ENCODE measurements at regions not wholly inside any gene's neighbourhood (a gene's known extent, or its start where the extent isn't known, plus 50 kb on each side); places are given as distances from the start of the nearest gene placed in this dataset.
"Not testable (repeated sequence)": the region's sequence is repeated elsewhere in the genome, so short reads cannot be mapped to it uniquely, and the experiment has no call there.

DNA sequence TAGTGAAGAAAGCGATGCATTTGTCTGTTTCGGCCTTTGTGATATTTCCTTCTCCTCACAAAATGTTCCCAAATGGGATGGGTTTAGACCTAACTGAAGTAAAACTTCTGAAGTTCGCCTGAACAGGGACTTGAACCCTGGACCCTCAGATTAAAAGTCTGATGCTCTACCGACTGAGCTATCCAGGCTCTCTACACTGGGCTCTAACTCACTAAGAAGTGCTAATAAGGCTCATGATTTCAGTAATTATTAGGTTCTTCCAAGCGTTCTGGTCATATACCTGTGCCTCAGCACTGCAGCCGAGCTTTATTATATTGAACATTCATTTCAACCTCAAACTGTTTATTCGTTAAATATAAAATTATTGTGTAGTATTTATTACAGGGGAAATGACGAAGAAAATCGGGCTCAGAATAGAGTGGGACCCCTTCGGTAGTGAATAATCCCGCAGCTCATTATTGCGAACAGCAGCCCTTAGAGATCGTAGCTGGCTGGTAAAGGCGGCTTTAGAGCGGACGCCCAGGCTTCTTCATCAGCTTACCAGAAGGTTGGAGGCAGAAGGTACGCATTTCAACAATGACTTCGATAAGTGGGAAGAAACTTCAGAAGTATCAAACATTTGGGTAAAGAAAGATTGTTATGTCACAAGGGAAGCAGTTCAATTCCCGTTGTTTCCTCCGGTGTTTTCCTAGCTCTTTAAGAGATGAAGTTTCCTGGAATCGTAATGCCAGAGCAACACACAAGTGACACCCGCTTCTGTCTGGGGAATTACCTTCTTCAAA lies 119.0 kb upstream of the ZNF184 start:
- Histone ChIP-seq H2AFZ (ENCODE audit: low read depth, low read length) (no peak overlapping the region), H3K9me3 (ENCODE audit: insufficient read depth, low read depth, low read length) (no peaks in the 10 kb centered on the region), H3K27me3 (ENCODE audit: insufficient read depth, low read length) (peaks cover 8% of the 10 kb centered on the region), H4K20me1 (ENCODE audit: insufficient read depth, low read length) (no peaks in the 10 kb centered on the region), H3K27ac (ENCODE audit: low read depth, low read length) (no peak overlapping the region), H3K4me3 (ENCODE audit: insufficient read depth, low read depth, low read length) (peak overlapping the region; percentile 56), H3K79me2 (ENCODE audit: insufficient read depth, low read length) (no peaks in the 10 kb centered on the region), H3K4me2 (ENCODE audit: low read length) (peak overlapping the region; percentile 82), H3K4me1 (ENCODE audit: insufficient read depth, low read length) (peaks cover 5% of the 10 kb centered on the region), H3K36me3 (ENCODE audit: insufficient read depth, low read length) (no peaks in the 10 kb centered on the region), H3K9ac (ENCODE audit: low read length) (peak overlapping the region; percentile 3)
- DNase-seq (ENCODE audit: low read depth): peak; percentile 29
- no peak for FAIRE-seq
- TF ChIP-seq, protein P1, sequence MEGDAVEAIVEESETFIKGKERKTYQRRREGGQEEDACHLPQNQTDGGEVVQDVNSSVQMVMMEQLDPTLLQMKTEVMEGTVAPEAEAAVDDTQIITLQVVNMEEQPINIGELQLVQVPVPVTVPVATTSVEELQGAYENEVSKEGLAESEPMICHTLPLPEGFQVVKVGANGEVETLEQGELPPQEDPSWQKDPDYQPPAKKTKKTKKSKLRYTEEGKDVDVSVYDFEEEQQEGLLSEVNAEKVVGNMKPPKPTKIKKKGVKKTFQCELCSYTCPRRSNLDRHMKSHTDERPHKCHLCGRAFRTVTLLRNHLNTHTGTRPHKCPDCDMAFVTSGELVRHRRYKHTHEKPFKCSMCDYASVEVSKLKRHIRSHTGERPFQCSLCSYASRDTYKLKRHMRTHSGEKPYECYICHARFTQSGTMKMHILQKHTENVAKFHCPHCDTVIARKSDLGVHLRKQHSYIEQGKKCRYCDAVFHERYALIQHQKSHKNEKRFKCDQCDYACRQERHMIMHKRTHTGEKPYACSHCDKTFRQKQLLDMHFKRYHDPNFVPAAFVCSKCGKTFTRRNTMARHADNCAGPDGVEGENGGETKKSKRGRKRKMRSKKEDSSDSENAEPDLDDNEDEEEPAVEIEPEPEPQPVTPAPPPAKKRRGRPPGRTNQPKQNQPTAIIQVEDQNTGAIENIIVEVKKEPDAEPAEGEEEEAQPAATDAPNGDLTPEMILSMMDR (IDR thresholded peaks at IDR 0.05; ENCODE audit: insufficient read depth, low read depth, low read length): no peak
- TF ChIP-seq EZH2 (IDR thresholded peaks at IDR 0.05; ENCODE audit: insufficient read depth, low read length): no peak
- Mint-ChIP-seq H3K4me1 (ENCODE audit: low read depth, unreplicated experiment) (no peaks in the 10 kb centered on the region), H3K36me3 (ENCODE audit: low read depth, unreplicated experiment) (no peaks in the 10 kb centered on the region), H3K9me3 (ENCODE audit: unreplicated experiment) (no peaks in the 10 kb centered on the region), H3K27ac (ENCODE audit: unreplicated experiment) (no peak overlapping the region), H3K27me3 (ENCODE audit: low read depth, unreplicated experiment) (peaks cover 16% of the 10 kb centered on the region), H3K4me3 (ENCODE audit: unreplicated experiment) (no peak overlapping the region)

DNA sequence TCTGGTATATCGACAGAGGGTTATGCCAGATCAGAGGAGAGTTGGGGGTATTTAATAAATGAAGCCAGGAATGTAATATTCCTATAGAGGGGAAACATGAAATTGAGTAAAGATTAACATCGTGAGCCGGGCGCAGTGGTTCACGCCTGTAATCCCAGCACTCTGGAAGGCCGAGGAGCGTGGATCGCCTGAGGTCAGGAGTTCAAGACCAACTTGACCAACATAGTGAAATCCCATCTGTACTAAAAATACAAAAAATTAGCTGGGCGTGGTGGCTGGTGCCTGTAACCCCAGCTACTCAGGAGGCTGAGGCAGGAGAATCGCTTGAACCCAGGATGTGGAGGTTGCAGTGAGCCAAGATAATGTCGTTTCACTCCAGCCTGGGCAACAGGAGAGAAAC lies 112.4 kb upstream of the ZNF184 start:
- FAIRE-seq; H3K9ac ChIP-seq (ENCODE audit: low read length); DNase-seq (ENCODE audit: low read depth); H3K36me3 ChIP-seq (ENCODE audit: insufficient read depth, low read length); H3K9me3 ChIP-seq (ENCODE audit: insufficient read depth, low read depth, low read length); H3K79me2 ChIP-seq (ENCODE audit: insufficient read depth, low read length); H4K20me1 ChIP-seq (ENCODE audit: insufficient read depth, low read length); H3K27ac ChIP-seq (ENCODE audit: low read depth, low read length); H3K27ac Mint-ChIP-seq (ENCODE audit: unreplicated experiment); H3K4me3 ChIP-seq (ENCODE audit: insufficient read depth, low read depth, low read length); H3K4me3 Mint-ChIP-seq (ENCODE audit: unreplicated experiment); H3K27me3 ChIP-seq (ENCODE audit: insufficient read depth, low read length); H3K9me3 Mint-ChIP-seq (ENCODE audit: unreplicated experiment); H3K36me3 Mint-ChIP-seq (ENCODE audit: low read depth, unreplicated experiment); H3K27me3 Mint-ChIP-seq (ENCODE audit: low read depth, unreplicated experiment); H3K4me1 Mint-ChIP-seq (ENCODE audit: low read depth, unreplicated experiment); H3K4me2 ChIP-seq (ENCODE audit: low read length); H3K4me1 ChIP-seq (ENCODE audit: insufficient read depth, low read length); H2AFZ ChIP-seq (ENCODE audit: low read depth, low read length): not testable (repeated sequence)

DNA sequence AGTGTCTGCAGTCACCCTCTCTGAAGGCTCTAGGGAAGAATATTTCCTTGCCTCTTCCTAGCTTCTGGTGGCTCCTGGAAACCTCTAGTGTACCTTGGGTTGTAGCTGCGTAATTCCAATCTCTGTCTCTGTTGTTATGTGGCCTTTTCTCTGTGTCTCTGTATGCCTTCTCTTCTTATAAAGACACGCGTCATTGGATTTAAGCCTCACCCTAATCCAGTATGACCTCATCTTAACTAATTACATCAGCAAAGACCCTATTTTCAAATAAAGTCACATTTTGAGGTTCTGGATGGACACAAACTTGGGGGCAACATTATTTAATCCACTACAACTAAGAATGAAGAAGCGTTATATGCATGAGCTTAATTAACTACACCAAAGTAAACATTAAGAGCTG lies 111.4 kb upstream of the ZNF184 start:
- no peaks in the 10 kb centered on the region for H3K9me3 ChIP-seq (ENCODE audit: insufficient read depth, low read depth, low read length)
- H3K36me3 ChIP-seq (ENCODE audit: insufficient read depth, low read length): no peaks in the 10 kb centered on the region
- H3K9ac ChIP-seq (ENCODE audit: low read length): no peak overlapping the region
- Mint-ChIP-seq H3K4me1 (ENCODE audit: low read depth, unreplicated experiment) (no peaks in the 10 kb centered on the region), H3K27ac (ENCODE audit: unreplicated experiment) (no peak overlapping the region), H3K36me3 (ENCODE audit: low read depth, unreplicated experiment) (no peaks in the 10 kb centered on the region), H3K9me3 (ENCODE audit: unreplicated experiment) (no peaks in the 10 kb centered on the region), H3K27me3 (ENCODE audit: low read depth, unreplicated experiment) (peaks cover 6% of the 10 kb centered on the region), H3K4me3 (ENCODE audit: unreplicated experiment) (no peak overlapping the region)
- no peak overlapping the region for H2AFZ ChIP-seq (ENCODE audit: low read depth, low read length)
- no peak for FAIRE-seq
- TF ChIP-seq, protein P1 (IDR thresholded peaks at IDR 0.05; ENCODE audit: insufficient read depth, low read depth, low read length): no peak
- no peak for TF ChIP-seq EZH2 (IDR thresholded peaks at IDR 0.05; ENCODE audit: insufficient read depth, low read length)
- H3K79me2 ChIP-seq (ENCODE audit: insufficient read depth, low read length): no peaks in the 10 kb centered on the region
- no peak overlapping the region for H3K4me3 ChIP-seq (ENCODE audit: insufficient read depth, low read depth, low read length)
- no peak overlapping the region for H3K4me2 ChIP-seq (ENCODE audit: low read length)
- H3K27ac ChIP-seq (ENCODE audit: low read depth, low read length): no peak overlapping the region
- DNase-seq (ENCODE audit: low read depth): no peak
- H4K20me1 ChIP-seq (ENCODE audit: insufficient read depth, low read length): no peaks in the 10 kb centered on the region
- H3K27me3 ChIP-seq (ENCODE audit: insufficient read depth, low read length): no peaks in the 10 kb centered on the region
- H3K4me1 ChIP-seq (ENCODE audit: insufficient read depth, low read length): no peaks in the 10 kb centered on the region

All from astrocyte (in vitro differentiated cells and primary cell).